Neural cell (in vitro differentiated cells): ENCODE measurements at regions not wholly inside any gene's neighbourhood (a gene's known extent, or its start where the extent isn't known, plus 50 kb on each side); places are given as distances from the start of the nearest gene placed in this dataset.

Experiments
- H2AFZ ChIP-seq: fragments of 200-600, 300-800 bp; sonication (generic), shearing (Covaris generic); 2 replicates; pipeline ENCODE4 v1.6.0; 2014; ENCODE audit warnings: low read depth, mild to moderate bottlenecking, antibody characterized with exemption, low read length, moderate library complexity
- H3F3A ChIP-seq: fragments of 200-600 bp; shearing (Covaris generic); 2 replicates; pipeline ENCODE4 v1.6.1; 2016; ENCODE audit warnings: mild to moderate bottlenecking, moderate library complexity, mixed read lengths, antibody characterized with exemption, low read length; ENCODE audit not compliant: insufficient read depth, poor library complexity, severe bottlenecking
- H3K27ac ChIP-seq: fragments of 200-600, 300-800 bp; sonication (generic), shearing (Covaris generic); 2 replicates; pipeline ENCODE4 v1.5.1; 2014; ENCODE audit warnings: mild to moderate bottlenecking, low read length, moderate library complexity
- H3K27me3 ChIP-seq: fragments of 300-800, 200-600 bp; sonication (generic), shearing (Covaris generic); 2 replicates; pipeline ENCODE4 v1.6.0; 2014; ENCODE audit warnings: mild to moderate bottlenecking, low read depth, low read length, moderate library complexity; ENCODE audit not compliant: insufficient read depth
- H3K36me3 ChIP-seq: fragments of 300-800, 200-600 bp; sonication (generic), shearing (Covaris generic); 2 replicates; pipeline ENCODE4 v1.5.1; 2014; ENCODE audit warnings: mild to moderate bottlenecking, antibody characterized with exemption, low read length, moderate library complexity; ENCODE audit not compliant: insufficient read depth
- H3K4me2 ChIP-seq: fragments of 300-800, 200-600 bp; sonication (generic), shearing (Covaris generic); 2 replicates; pipeline ENCODE4 v1.6.0; 2014; ENCODE audit warnings: mild to moderate bottlenecking, low read length
- H3K4me3 ChIP-seq: fragments of 300-800, 200-600 bp; sonication (generic), shearing (Covaris generic); 2 replicates; pipeline ENCODE4 v1.5.1; 2014; ENCODE audit warnings: mild to moderate bottlenecking, low read length, moderate library complexity
- H3K79me2 ChIP-seq: fragments of 200-600 bp; shearing (Covaris generic); replicated peaks from 2 replicates; pipeline ENCODE4 v1.6.0; 2014; ENCODE audit warnings: mild to moderate bottlenecking, low read length, moderate library complexity; ENCODE audit not compliant: insufficient read depth
- H3K9ac ChIP-seq: fragments of 300-800, 200-600 bp; sonication (generic), shearing (Covaris generic); 2 replicates; pipeline ENCODE4 v1.6.1; 2016; ENCODE audit warnings: mild to moderate bottlenecking, low read length, mixed read lengths
- H3K9me2 ChIP-seq: fragments of 200-600 bp; shearing (Covaris generic); 2 replicates; pipeline ENCODE4 v1.6.1; 2016; ENCODE audit warnings: mild to moderate bottlenecking, low read length, mixed read lengths; ENCODE audit not compliant: insufficient read depth
- H3K9me3 ChIP-seq: fragments of 200-600, 300-800 bp; sonication (generic), shearing (Covaris generic); 2 replicates; pipeline ENCODE4 v1.6.1; 2016; ENCODE audit warnings: mild to moderate bottlenecking, mixed run types, low read length, moderate library complexity, mixed read lengths
- H4K20me1 ChIP-seq: fragments of 200-600 bp; shearing (Covaris generic); 2 replicates; pipeline ENCODE4 v1.6.1; 2016; ENCODE audit warnings: mild to moderate bottlenecking, mixed run types; ENCODE audit not compliant: insufficient read depth
- CTCF ChIP-seq: fragments of 450-650 bp; IDR thresholded peaks from 2 replicates; pipeline ENCODE4 v1.5.1; 2014; ENCODE audit warnings: antibody characterized with exemption, mild to moderate bottlenecking, moderate library complexity; ENCODE audit not compliant: poor library complexity, severe bottlenecking
- EP300 ChIP-seq: fragments of 450-650 bp; conservative IDR thresholded peaks from 2 replicates; pipeline ENCODE4 v1.6.1; 2014; ENCODE audit warnings: antibody characterized with exemption, mild to moderate bottlenecking, moderate library complexity; ENCODE audit not compliant: poor library complexity, severe bottlenecking
- EZH2 ChIP-seq: fragments of 200-600, 300-800 bp; shearing (Covaris generic), sonication (generic); IDR thresholded peaks from 2 replicates; pipeline ENCODE4 v1.6.1; 2014; ENCODE audit warnings: antibody characterized with exemption, low read length, borderline replicate concordance, mild to moderate bottlenecking; ENCODE audit not compliant: insufficient read depth, poor library complexity, severe bottlenecking
- MXI1 ChIP-seq: fragments of 450-650 bp; conservative IDR thresholded peaks from 2 replicates; pipeline ENCODE4 v1.6.1; 2014; ENCODE audit warnings: antibody characterized with exemption, mild to moderate bottlenecking; ENCODE audit not compliant: poor library complexity, severe bottlenecking
- POLR2AphosphoS5 ChIP-seq: IDR thresholded peaks from 2 replicates; pipeline ENCODE4 v1.6.1; 2012
- RAD21 ChIP-seq: fragments of 450-650 bp; conservative IDR thresholded peaks from 2 replicates; pipeline ENCODE4 v1.6.1; 2014; ENCODE audit warnings: antibody characterized with exemption, mild to moderate bottlenecking, moderate library complexity
- REST ChIP-seq: IDR thresholded peaks from 2 replicates; pipeline ENCODE4 v1.6.1; 2012; ENCODE audit warnings: borderline replicate concordance
- SMC3 ChIP-seq: fragments of 450-650 bp; conservative IDR thresholded peaks from 2 replicates; pipeline ENCODE4 v1.6.1; 2014; ENCODE audit warnings: antibody characterized with exemption, mild to moderate bottlenecking, moderate library complexity; ENCODE audit not compliant: poor library complexity
- TAF1 ChIP-seq: IDR thresholded peaks from 2 replicates; pipeline ENCODE4 v1.6.1; 2012; ENCODE audit warnings: low read depth

- no peak overlapping the region for H3K4me2 ChIP-seq
- no peaks in the 10 kb centered on the region for H3K9me2 ChIP-seq
- no peaks in the 10 kb centered on the region for H3K79me2 ChIP-seq
- H3K4me3 ChIP-seq: no peak overlapping the region
- H3K9ac ChIP-seq: no peak overlapping the region
- TF ChIP-seq TAF1 (no peak), MXI1 (no peak), SMC3 (no peak), REST (no peak)
- no peak overlapping the region for H2AFZ ChIP-seq
- no peaks in the 10 kb centered on the region for H4K20me1 ChIP-seq
- no peaks in the 10 kb centered on the region for H3K27me3 ChIP-seq
- no peaks in the 10 kb centered on the region for H3K9me3 ChIP-seq
- H3K27ac ChIP-seq: no peak overlapping the region
- no peaks in the 10 kb centered on the region for H3F3A ChIP-seq
- H3K36me3 ChIP-seq: no peaks in the 10 kb centered on the region
Observed at GRCh38 chr16:8407351-8407750, 183.0 kb downstream of the TMEM114 start.

GRCh38 chr16:8403978-8404749, 186.1 kb downstream of the TMEM114 start:
- TF ChIP-seq TAF1 (no peak), POLR2AphosphoS5 (peak; percentile 54), EZH2 (no peak), MXI1 (no peak), EP300 (no peak), REST (peak; percentile 15), SMC3 (peak; percentile 15), CTCF (no peak), RAD21 (no peak)

More at GRCh38 chr16:8403978-8404749, 186.1 kb downstream of the TMEM114 start:
- H3F3A ChIP-seq: no peaks in the 10 kb centered on the region
- H3K9me2 ChIP-seq: no peaks in the 10 kb centered on the region
- peak overlapping the region; percentile 28 for H3K4me2 ChIP-seq
- no peak overlapping the region for H3K9ac ChIP-seq
- no peaks in the 10 kb centered on the region for H4K20me1 ChIP-seq
- no peaks in the 10 kb centered on the region for H3K36me3 ChIP-seq
- H3K27me3 ChIP-seq: no peaks in the 10 kb centered on the region
- H3K79me2 ChIP-seq: no peaks in the 10 kb centered on the region
- H3K4me3 ChIP-seq: peak overlapping the region; percentile 21
- H3K27ac ChIP-seq: peak overlapping the region; percentile 41
- no peaks in the 10 kb centered on the region for H3K9me3 ChIP-seq
- H2AFZ ChIP-seq: no peak overlapping the region
